ENCODE measurements at regions not wholly inside any gene's neighbourhood (a gene's known extent, or its start where the extent isn't known, plus 50 kb on each side); places are given as distances from the start of the nearest gene placed in this dataset.

- TF ChIP-seq CTCF (IDR thresholded peaks at IDR 0.05) (no peak), POLR2A (IDR thresholded peaks at IDR 0.05) (no peak)
Measured at GRCh38 chr3:157844800-157845565, 261.2 kb downstream of the SHOX2 start.
